ENCODE measurements at regions not wholly inside any gene's neighbourhood (a gene's known extent, or its start where the extent isn't known, plus 50 kb on each side); places are given as distances from the start of the nearest gene placed in this dataset.

GRCh38 chr11:69884286-69884685 lies 65.1 kb upstream of the FGF3 start:
- Histone ChIP-seq H3K4me3 (ENCODE audit: low read depth in 1 of 2, low read length in 2 of 2) (no peak overlapping the region), H2AFZ (ENCODE audit: low read depth, low read length) (no peak overlapping the region), H4K20me1 (ENCODE audit: insufficient read depth, low read length) (peaks cover 14% of the 10 kb centered on the region), H3K4me1 (ENCODE audit: insufficient read depth, low read length) (peaks cover 4% of the 10 kb centered on the region; the same call in 1 of the 2 replicates), H3K79me2 (ENCODE audit: insufficient read depth, low read length) (no peaks in the 10 kb centered on the region), H3K4me2 (ENCODE audit: insufficient read depth, low read length) (no peak overlapping the region), H3K27me3 (ENCODE audit: insufficient read depth, low read length, poor library complexity) (no peaks in the 10 kb centered on the region), H3K9me3 (ENCODE audit: insufficient read depth, low read length, severe bottlenecking) (no peaks in the 10 kb centered on the region), H3K27ac (ENCODE audit: low read length) (no peak overlapping the region), H3K9ac (ENCODE audit: low read depth, low read length) (no peak overlapping the region), H3K36me3 (ENCODE audit: insufficient read depth, low read length) (no peaks in the 10 kb centered on the region)
- TF ChIP-seq CTCF (IDR thresholded peaks at IDR 0.05; ENCODE audit: borderline replicate concordance, extremely low read depth, low read length, poor library complexity, severe bottlenecking) (no peak), EZH2 (IDR thresholded peaks at IDR 0.05; ENCODE audit: borderline replicate concordance, low read depth, low read length, severe bottlenecking) (no peak)
- DNase-seq (no peak), ATAC-seq (ENCODE audit: insufficient read depth, low read depth) (no peak)

GRCh38 chr11:69884751-69885150 lies 65.5 kb upstream of the FGF3 start:
- peaks cover 14% of the 10 kb centered on the region for H4K20me1 ChIP-seq (ENCODE audit: insufficient read depth, low read length)
- no peak overlapping the region for H3K4me3 ChIP-seq (ENCODE audit: low read depth in 1 of 2, low read length in 2 of 2)
- no peaks in the 10 kb centered on the region for H3K27me3 ChIP-seq (ENCODE audit: insufficient read depth, low read length, poor library complexity)
- no peak for TF ChIP-seq CTCF (IDR thresholded peaks at IDR 0.05; ENCODE audit: borderline replicate concordance, extremely low read depth, low read length, poor library complexity, severe bottlenecking)
- TF ChIP-seq EZH2 (IDR thresholded peaks at IDR 0.05; ENCODE audit: borderline replicate concordance, low read depth, low read length, severe bottlenecking) = no peak
- DNase-seq (no peak), ATAC-seq (ENCODE audit: insufficient read depth, low read depth) (no peak)
- H3K79me2 ChIP-seq (ENCODE audit: insufficient read depth, low read length) = no peaks in the 10 kb centered on the region
- H3K27ac ChIP-seq (ENCODE audit: low read length) = no peak overlapping the region
- peaks cover 4% of the 10 kb centered on the region; the same call in 1 of the 2 replicates for H3K4me1 ChIP-seq (ENCODE audit: insufficient read depth, low read length)
- H3K9me3 ChIP-seq (ENCODE audit: insufficient read depth, low read length, severe bottlenecking) = no peaks in the 10 kb centered on the region
- H3K9ac ChIP-seq (ENCODE audit: low read depth, low read length) = no peak overlapping the region
- H3K4me2 ChIP-seq (ENCODE audit: insufficient read depth, low read length) = no peak overlapping the region
- H3K36me3 ChIP-seq (ENCODE audit: insufficient read depth, low read length) = no peaks in the 10 kb centered on the region
- H2AFZ ChIP-seq (ENCODE audit: low read depth, low read length) = no peak overlapping the region

- TF ChIP-seq EZH2 (IDR thresholded peaks at IDR 0.05; ENCODE audit: borderline replicate concordance, low read depth, low read length, severe bottlenecking) (no peak), CTCF (IDR thresholded peaks at IDR 0.05; ENCODE audit: borderline replicate concordance, extremely low read depth, low read length, poor library complexity, severe bottlenecking) (no peak)
- H4K20me1 ChIP-seq (ENCODE audit: insufficient read depth, low read length) = peaks cover 7% of the 10 kb centered on the region
- no peak for ATAC-seq (ENCODE audit: insufficient read depth, low read depth)
- no peak overlapping the region for H2AFZ ChIP-seq (ENCODE audit: low read depth, low read length)
- no peak overlapping the region for H3K9ac ChIP-seq (ENCODE audit: low read depth, low read length)
- no peaks in the 10 kb centered on the region for H3K27me3 ChIP-seq (ENCODE audit: insufficient read depth, low read length, poor library complexity)
- H3K27ac ChIP-seq (ENCODE audit: low read length) = no peak overlapping the region
- no peak overlapping the region for H3K4me3 ChIP-seq (ENCODE audit: low read depth in 1 of 2, low read length in 2 of 2)
- no peaks in the 10 kb centered on the region for H3K9me3 ChIP-seq (ENCODE audit: insufficient read depth, low read length, severe bottlenecking)
- H3K79me2 ChIP-seq (ENCODE audit: insufficient read depth, low read length) = no peaks in the 10 kb centered on the region
- H3K4me1 ChIP-seq (ENCODE audit: insufficient read depth, low read length) = peaks cover 4% of the 10 kb centered on the region; the same call in 1 of the 2 replicates
- H3K36me3 ChIP-seq (ENCODE audit: insufficient read depth, low read length) = no peaks in the 10 kb centered on the region
- no peak overlapping the region for H3K4me2 ChIP-seq (ENCODE audit: insufficient read depth, low read length)
- DNase-seq = no peak
Observed at GRCh38 chr11:69887330-69887729, 68.1 kb upstream of the FGF3 start.

Data from DND-41 (cell line).